ENCODE measurements at regions not wholly inside any gene's neighbourhood (a gene's known extent, or its start where the extent isn't known, plus 50 kb on each side); places are given as distances from the start of the nearest gene placed in this dataset.

DNA sequence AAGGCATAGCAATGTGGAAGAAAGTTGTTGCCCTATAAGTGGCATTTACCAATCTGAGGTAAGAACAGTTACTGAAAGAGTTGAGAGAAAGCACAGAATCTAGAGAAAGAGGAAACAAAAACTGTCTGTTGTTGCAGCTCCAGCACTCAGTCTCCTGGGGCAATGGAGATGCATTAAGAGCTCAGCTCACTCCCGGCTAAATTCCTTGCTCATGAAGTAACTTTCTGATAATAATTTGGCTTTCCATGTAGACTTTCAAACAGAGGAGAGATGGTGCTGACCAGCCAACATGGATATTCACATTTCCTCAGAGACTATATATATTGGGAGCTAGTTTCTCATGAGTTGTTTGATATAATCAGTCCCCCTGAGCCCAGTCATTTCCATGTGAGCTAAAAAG lies 135.3 kb downstream of the GDAP2 start:
- TF ChIP-seq CTCF (IDR thresholded peaks at IDR 0.05; ENCODE audit: insufficient read depth, low read length): no peak
- TF ChIP-seq GABPA (IDR thresholded peaks at IDR 0.05; ENCODE audit: low read depth): no peak
- no peak for TF ChIP-seq POLR2AphosphoS5 (IDR thresholded peaks at IDR 0.05; ENCODE audit: low read depth)
- no peak for TF ChIP-seq REST (IDR thresholded peaks at IDR 0.05; ENCODE audit: insufficient replicate concordance, low read depth)

Data from HL-60 (cell line).